NCI-H1436 treated with DMSO at 0.1 percent for 48 hours (cell line): ENCODE measurements at regions not wholly inside any gene's neighbourhood (a gene's known extent, or its start where the extent isn't known, plus 50 kb on each side); places are given as distances from the start of the nearest gene placed in this dataset.

Experiments used
- DNase-seq: peaks from one replicate; lab custom pipeline; 2025; lab: John Stamatoyannopoulos, UW

- no peak for DNase-seq
These were observed 430.1 kb upstream of the WWC1 start for GRCh38 chr5:167861129-167861927.

- DNase-seq: no peak
These were observed 429.5 kb upstream of the WWC1 start for GRCh38 chr5:167861928-167862426.

- no peak for DNase-seq
These were observed 427.6 kb upstream of the WWC1 start for GRCh38 chr5:167863883-167864282.

- DNase-seq: no peak
These were observed 426.6 kb upstream of the WWC1 start for GRCh38 chr5:167864801-167865200.

- DNase-seq: no peak
These were observed 424.6 kb upstream of the WWC1 start for GRCh38 chr5:167866797-167867196.

GRCh38 chr5:167867281-167867680 is 424.2 kb upstream of the WWC1 start:
- DNase-seq: no peak

- no peak for DNase-seq
These were observed 422.3 kb upstream of the WWC1 start for GRCh38 chr5:167869125-167869524.

- no peak for DNase-seq
These were observed 421.4 kb upstream of the WWC1 start for GRCh38 chr5:167870055-167870454.

- DNase-seq: no peak
These were observed 420.4 kb upstream of the WWC1 start for GRCh38 chr5:167871091-167871490.

GRCh38 chr5:167872791-167873190 is 418.7 kb upstream of the WWC1 start:
- DNase-seq: no peak

- no peak for DNase-seq
These were observed 414.2 kb upstream of the WWC1 start for GRCh38 chr5:167877114-167877722.

- DNase-seq: no peak
These were observed 413.5 kb upstream of the WWC1 start for GRCh38 chr5:167877924-167878323.

- no peak for DNase-seq
These were observed 411.0 kb upstream of the WWC1 start for GRCh38 chr5:167880420-167880819.

GRCh38 chr5:167881041-167881440 is 410.4 kb upstream of the WWC1 start:
- DNase-seq: no peak

- no peak for DNase-seq
These were observed 405.2 kb upstream of the WWC1 start for GRCh38 chr5:167886196-167886595.

GRCh38 chr5:167888393-167888792 is 403.1 kb upstream of the WWC1 start:
- DNase-seq: no peak

- DNase-seq: no peak
These were observed 402.2 kb upstream of the WWC1 start for GRCh38 chr5:167889276-167889675.

GRCh38 chr5:167892352-167893115 is 398.9 kb upstream of the WWC1 start:
- DNase-seq: no peak

GRCh38 chr5:167893271-167893670 is 398.2 kb upstream of the WWC1 start:
- DNase-seq: no peak

GRCh38 chr5:167894631-167895472 is 396.6 kb upstream of the WWC1 start:
- no peak for DNase-seq

GRCh38 chr5:167895899-167896659 is 395.4 kb upstream of the WWC1 start:
- no peak for DNase-seq
